B cell (primary cell): ENCODE measurements at regions not wholly inside any gene's neighbourhood (a gene's known extent, or its start where the extent isn't known, plus 50 kb on each side); places are given as distances from the start of the nearest gene placed in this dataset.

Experiments used
- ATAC-seq: fragments of 200-7000 bp; cut with Tn5 transposase; one replicate; pipeline ENCODE4 v1.10.0; 2021; ENCODE audit warnings: low read depth, mild to moderate bottlenecking, moderate number of reproducible peaks, moderate library complexity
- CTCF ChIA-PET: fragments of 350-600 bp; sonication (Branson Sonifier 250); formaldehyde crosslinking; loops from one replicate; lab custom pipeline; 2021; ENCODE audit warnings: antibody characterized with exemption, inconsistent platforms; lab: Charles Lee
- POLR2A ChIA-PET: fragments of 350-600 bp; sonication (Branson Sonifier 250); formaldehyde crosslinking; loops from one replicate; lab custom pipeline; 2021; ENCODE audit warnings: antibody characterized with exemption; lab: Charles Lee
- DNase-seq: peaks from one replicate; pipeline ENCODE4 v3.0.0; 2013
- H2AFZ ChIP-seq: 2 replicates; pipeline ENCODE4 v1.6.1; 2012; ENCODE audit warnings: mild to moderate bottlenecking, low read depth, low read length; ENCODE audit not compliant: insufficient read depth, poor library complexity, severe bottlenecking
- H3K27ac ChIP-seq, 2 donors: 1 replicate in 1 of 2; 2 replicates in 1 of 2; pipeline ENCODE4 v1.5.1; 2012 to 2013; ENCODE audit warnings: low read length in 2 of 2, mild to moderate bottlenecking in 2 of 2, moderate library complexity in 1 of 2
- H3K27me3 ChIP-seq, 4 experiments: fragments of 200-600 bp in 1 of 4; sonication (generic) in 1 of 4; replicated peaks in 1 of 4; 1 replicate in 2 of 4; 2 replicates in 2 of 4; pipeline versions ENCODE4 v1.6.1 to v1.7.0; 2013 to 2016; ENCODE audit warnings: low read length in 3 of 4, mild to moderate bottlenecking in 2 of 4, mixed read lengths in 1 of 4, moderate library complexity in 1 of 4; ENCODE audit not compliant: insufficient read depth in 4 of 4, control insufficient read depth in 3 of 4; ENCODE audit errors: control extremely low read depth in 1 of 4
- H3K36me3 ChIP-seq, 2 experiments: replicated peaks in 1 of 2; 1 replicate in 1 of 2; 2 replicates in 1 of 2; pipeline versions ENCODE4 v1.6.1 to v1.7.1; 2013; ENCODE audit warnings: low read length in 1 of 2; ENCODE audit not compliant: insufficient read depth in 2 of 2, control insufficient read depth in 1 of 2; ENCODE audit errors: control extremely low read depth in 1 of 2, extremely low read depth in 1 of 2
- H3K4me1 ChIP-seq, 2 donors: fragments of 200-600 bp in 1 of 2; sonication (generic) in 1 of 2; 1 replicate in 1 of 2; 2 replicates in 1 of 2; pipeline versions ENCODE4 v1.5.1 to v1.6.1; 2013 to 2017; ENCODE audit warnings: low read length in 2 of 2; ENCODE audit not compliant: control insufficient read depth in 2 of 2, insufficient read depth in 2 of 2
- H3K4me2 ChIP-seq: replicated peaks from 2 replicates; pipeline ENCODE3; 2012; ENCODE audit warnings: mild to moderate bottlenecking, low read depth, low read length; ENCODE audit not compliant: poor library complexity, severe bottlenecking
- H3K4me3 ChIP-seq, 5 experiments: fragments of 200-600 bp in 1 of 5; sonication (generic) in 1 of 5; 1 replicate in 3 of 5; 2 replicates in 2 of 5; pipeline versions ENCODE4 v1.5.1 to v1.7.0; 2011 to 2016; ENCODE audit warnings: low read length in 4 of 5, mild to moderate bottlenecking in 4 of 5, low read depth in 2 of 5, control low read depth in 1 of 5, moderate library complexity in 1 of 5; ENCODE audit not compliant: insufficient read depth in 1 of 5; ENCODE audit errors: control extremely low read depth in 1 of 5, extremely low read depth in 1 of 5
- H3K79me2 ChIP-seq: fragments of 200-600 bp; sonication (generic); one replicate; pipeline ENCODE4 v1.6.0; 2016; ENCODE audit warnings: low read length; ENCODE audit not compliant: control insufficient read depth, insufficient read depth
- H3K9ac ChIP-seq: fragments of 200-600 bp; sonication (generic); 2 replicates; pipeline ENCODE4 v1.6.1; 2017; ENCODE audit warnings: mild to moderate bottlenecking, low read length, moderate library complexity
- H3K9me3 ChIP-seq, 3 donors: one replicate each; pipeline versions ENCODE4 v1.6.1 to v1.7.1; 2013; ENCODE audit warnings: low read length in 2 of 3; ENCODE audit not compliant: control insufficient read depth in 2 of 3, insufficient read depth in 1 of 3; ENCODE audit errors: control extremely low read depth in 1 of 3
- H4K20me1 ChIP-seq: 2 replicates; pipeline ENCODE4 v1.6.0; 2012; ENCODE audit warnings: mild to moderate bottlenecking, low read length; ENCODE audit not compliant: insufficient read depth, control insufficient read depth, poor library complexity, severe bottlenecking
- H3K27ac Mint-ChIP-seq: one replicate; pipeline ENCODE4 v1.8.0; 2021; ENCODE audit warnings: mixed read lengths
- H3K27me3 Mint-ChIP-seq: one replicate; pipeline ENCODE4 v1.8.0; 2021; ENCODE audit warnings: mixed read lengths
- H3K4me1 Mint-ChIP-seq: one replicate; pipeline ENCODE4 v1.8.0; 2021; ENCODE audit warnings: mixed read lengths
- H3K4me3 Mint-ChIP-seq: one replicate; pipeline ENCODE4 v1.8.0; 2021; ENCODE audit warnings: mixed read lengths
- H3K9me3 Mint-ChIP-seq: one replicate; pipeline ENCODE4 v1.8.0; 2022; ENCODE audit warnings: mixed read lengths; ENCODE audit not compliant: insufficient read depth
- CTCF ChIP-seq: fragments of 200-600 bp; IDR thresholded peaks from one replicate; pipeline ENCODE4 v1.8.0; 2022; ENCODE audit warnings: antibody characterized with exemption, mild to moderate bottlenecking
- EZH2 ChIP-seq: IDR thresholded peaks from 2 replicates; pipeline ENCODE4 v1.6.1; 2012; ENCODE audit warnings: borderline replicate concordance, low read depth, mild to moderate bottlenecking, moderate library complexity, low read length; ENCODE audit not compliant: insufficient read depth, poor library complexity, severe bottlenecking
- WGBS: methylation state at CpG from one replicate; pipeline ENCODE4 v1.1.5; 2013; ENCODE audit warnings: missing lambda C conversion rate; ENCODE audit not compliant: insufficient coverage; 5-methylcytosine and 5-hydroxymethylcytosine counted together
- intact Hi-C: fragments of 100-400 bp; cut with micrococcal nuclease; formaldehyde crosslinking; loops from one replicate; pipeline ENCODE4 v1.10.0; 2022

DNA sequence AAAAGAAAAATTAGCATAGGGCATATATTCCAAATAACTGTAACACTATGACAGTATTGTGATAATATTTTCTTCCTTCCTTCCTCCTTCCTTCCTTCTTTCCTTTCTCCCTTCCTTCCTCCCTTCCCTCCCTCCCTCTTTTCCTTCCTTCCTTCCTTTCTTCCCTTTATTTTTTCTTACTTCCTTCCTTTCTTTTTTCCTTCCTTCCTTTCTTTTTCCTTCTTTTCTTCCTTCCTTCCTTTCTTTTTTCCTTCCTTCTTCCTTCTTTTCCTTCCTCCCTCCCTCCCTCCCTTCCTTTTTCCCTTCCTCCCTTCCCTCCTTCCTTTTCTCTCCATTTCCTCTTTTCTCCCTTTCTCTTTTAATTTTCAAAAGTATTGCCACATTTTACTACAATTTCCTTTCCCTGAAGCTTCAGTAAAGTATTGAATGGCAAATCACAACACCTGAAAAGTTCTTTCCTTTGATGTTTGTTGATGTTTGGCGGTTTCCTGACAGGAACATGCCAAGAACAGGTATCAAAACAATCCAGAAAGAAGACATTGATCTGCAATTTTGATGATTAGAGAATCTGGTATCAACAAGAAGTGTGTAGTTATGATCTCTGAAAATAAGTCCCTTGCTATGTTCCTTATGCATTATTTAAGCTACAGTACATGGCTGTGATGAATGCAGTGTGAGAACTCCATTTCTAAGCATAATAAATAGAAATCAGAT lies 253.1 kb upstream of the EDIL3 start:
- ATAC-seq: no peak
- no peak overlapping the region for H3K4me3 Mint-ChIP-seq
- CTCF ChIA-PET: no interaction called here

More for the DNA sequence above, 253.1 kb upstream of the EDIL3 start:
- Mint-ChIP-seq H3K27ac (no peak overlapping the region), H3K27me3 (no peaks in the 10 kb centered on the region), H3K4me1 (no peaks in the 10 kb centered on the region), H3K9me3 (no peaks in the 10 kb centered on the region)
- Histone ChIP-seq H3K9ac (no peak overlapping the region), H3K4me1 (no peaks in the 10 kb centered on the region), H4K20me1 (no peaks in the 10 kb centered on the region), H3K4me3 (no peak overlapping the region), H2AFZ (no peak overlapping the region), H3K9me3 (peaks cover 0 to 20% (median 0%) of the 10 kb centered on the region in 3 donors), H3K27me3 (no peaks in the 10 kb centered on the region), H3K4me2 (no peak overlapping the region), H3K27ac (no peak overlapping the region), H3K36me3 (no peaks in the 10 kb centered on the region), H3K79me2 (no peaks in the 10 kb centered on the region)
- intact Hi-C loops: no loop called here
- WGBS: no CpG with 5 or more reads among the region's 1 CpG
- no peak for DNase-seq
- POLR2A ChIA-PET: no interaction called here
- TF ChIP-seq CTCF: no peak
- TF ChIP-seq EZH2: no peak
